H9 (cell line): ENCODE measurements at regions not wholly inside any gene's neighbourhood (a gene's known extent, or its start where the extent isn't known, plus 50 kb on each side); places are given as distances from the start of the nearest gene placed in this dataset.
"Not testable (repeated sequence)": the region's sequence is repeated elsewhere in the genome, so short reads cannot be mapped to it uniquely, and the experiment has no call there.

Source experiments
- DNase-seq: peaks from one replicate; pipeline ENCODE4 v3.0.0-alpha.2; 2017
- H2AFZ ChIP-seq: one replicate; pipeline ENCODE4 v1.6.1; 2013; ENCODE audit warnings: mild to moderate bottlenecking, low read length, control low read depth, moderate library complexity
- H2AK5ac ChIP-seq: 2 replicates; pipeline ENCODE4 v1.6.1; 2013; ENCODE audit warnings: low read length, control low read depth, mixed read lengths; ENCODE audit not compliant: insufficient read length
- H2BK120ac ChIP-seq: one replicate; pipeline ENCODE4 v1.6.1; 2013; ENCODE audit warnings: low read depth, mild to moderate bottlenecking, low read length, control low read depth, inconsistent platforms; ENCODE audit not compliant: poor library complexity, severe bottlenecking
- H2BK12ac ChIP-seq: 2 replicates; pipeline ENCODE4 v1.6.1; 2013; ENCODE audit warnings: low read length, control low read depth, mixed read lengths, low read depth; ENCODE audit not compliant: insufficient read length
- H2BK15ac ChIP-seq: 2 replicates; pipeline ENCODE4 v1.6.1; 2013; ENCODE audit warnings: low read depth, low read length, control low read depth
- H2BK20ac ChIP-seq: one replicate; pipeline ENCODE4 v1.6.1; 2013; ENCODE audit warnings: low read depth, mild to moderate bottlenecking, low read length, control low read depth, inconsistent platforms; ENCODE audit not compliant: poor library complexity, severe bottlenecking
- H2BK5ac ChIP-seq: 2 replicates; pipeline ENCODE4 v1.6.1; 2013; ENCODE audit warnings: low read length, control low read depth, mixed read lengths; ENCODE audit not compliant: insufficient read length
- H3K14ac ChIP-seq: 2 replicates; pipeline ENCODE4 v1.6.1; 2013; ENCODE audit warnings: low read length, control low read depth; ENCODE audit not compliant: insufficient read depth
- H3K18ac ChIP-seq: 2 replicates; pipeline ENCODE4 v1.6.1; 2013; ENCODE audit warnings: low read depth, mild to moderate bottlenecking, mixed read lengths, low read length, control low read depth; ENCODE audit not compliant: insufficient read length
- H3K23ac ChIP-seq: 2 replicates; pipeline ENCODE4 v1.6.1; 2013; ENCODE audit warnings: low read length, control low read depth, mixed read lengths, low read depth; ENCODE audit not compliant: insufficient read length
- H3K23me2 ChIP-seq: 2 replicates; pipeline ENCODE4 v1.6.1; 2013; ENCODE audit warnings: low read depth, mild to moderate bottlenecking, mixed read lengths, low read length, control low read depth; ENCODE audit not compliant: insufficient read length, poor library complexity, severe bottlenecking
- H3K27ac ChIP-seq: 2 replicates; pipeline ENCODE4 v1.5.1; 2013; ENCODE audit warnings: low read length, control low read depth, mixed read lengths, low read depth; ENCODE audit not compliant: insufficient read length
- H3K27me3 ChIP-seq: 2 replicates; pipeline ENCODE4 v1.6.1; 2013; ENCODE audit warnings: low read length, control low read depth, inconsistent platforms; ENCODE audit not compliant: insufficient read depth
- H3K4ac ChIP-seq: 2 replicates; pipeline ENCODE4 v1.6.1; 2013; ENCODE audit warnings: low read depth, mild to moderate bottlenecking, control low read depth, inconsistent platforms, low read length, moderate library complexity
- H3K4me1 ChIP-seq: 2 replicates; pipeline ENCODE4 v1.6.1; 2013; ENCODE audit warnings: low read length, control low read depth, inconsistent platforms; ENCODE audit not compliant: insufficient read depth
- H3K4me2 ChIP-seq: 2 replicates; pipeline ENCODE4 v1.6.1; 2013; ENCODE audit warnings: low read length, control low read depth, mixed read lengths; ENCODE audit not compliant: insufficient read length, insufficient read depth
- H3K56ac ChIP-seq: 2 replicates; pipeline ENCODE4 v1.6.1; 2013; ENCODE audit warnings: low read depth, mild to moderate bottlenecking, mixed read lengths, low read length, control low read depth; ENCODE audit not compliant: insufficient read length
- H3K79me1 ChIP-seq: 2 replicates; pipeline ENCODE4 v1.6.1; 2013; ENCODE audit warnings: low read depth, mild to moderate bottlenecking, moderate library complexity, low read length, control low read depth, inconsistent platforms; ENCODE audit not compliant: insufficient read depth, poor library complexity, severe bottlenecking
- H3K79me2 ChIP-seq: 2 replicates; pipeline ENCODE4 v1.6.1; 2013; ENCODE audit warnings: low read length, control low read depth, inconsistent platforms; ENCODE audit not compliant: insufficient read depth
- H3K9ac ChIP-seq: 2 replicates; pipeline ENCODE4 v1.6.1; 2013; ENCODE audit warnings: low read length, control low read depth, mixed read lengths; ENCODE audit not compliant: insufficient read length; ENCODE audit errors: extremely low read depth
- H3K9me3 ChIP-seq: one replicate; pipeline ENCODE4 v1.6.1; 2013; ENCODE audit warnings: low read depth, low read length, inconsistent platforms; ENCODE audit not compliant: control insufficient read depth
- H3T11ph ChIP-seq: one replicate; pipeline ENCODE4 v1.6.1; 2013; ENCODE audit warnings: mild to moderate bottlenecking, low read length, control low read depth, inconsistent platforms
- H4K20me1 ChIP-seq: one replicate; pipeline ENCODE4 v1.6.1; 2013; ENCODE audit not compliant: control insufficient read depth, insufficient read length, insufficient read depth
- H4K5ac ChIP-seq: 2 replicates; pipeline ENCODE4 v1.6.1; 2013; ENCODE audit warnings: low read depth, mild to moderate bottlenecking, mixed read lengths, low read length, control low read depth; ENCODE audit not compliant: insufficient read length
- H4K8ac ChIP-seq: replicated peaks from 2 replicates; pipeline ENCODE4 v1.6.1; 2013; ENCODE audit warnings: low read length, control low read depth, mixed read lengths, low read depth; ENCODE audit not compliant: insufficient read length
- H4K91ac ChIP-seq: 2 replicates; pipeline ENCODE4 v1.6.1; 2013; ENCODE audit warnings: low read depth, mild to moderate bottlenecking, moderate library complexity, mixed read lengths, low read length, control low read depth; ENCODE audit not compliant: insufficient read length
- H3K27ac Mint-ChIP-seq, 3 experiments: 2 replicates in 2 of 3; 3 replicates in 1 of 3; pipeline ENCODE4 v1.8.0; 2020 to 2021; ENCODE audit warnings: mixed read lengths in 3 of 3, mild to moderate bottlenecking in 1 of 3, moderate library complexity in 1 of 3
- H3K27me3 Mint-ChIP-seq: 2 replicates; pipeline ENCODE4 v1.8.0; 2021; ENCODE audit warnings: low read depth, mild to moderate bottlenecking, moderate library complexity, mixed read lengths
- H3K36me3 Mint-ChIP-seq, 3 experiments: 2 replicates in 2 of 3; 3 replicates in 1 of 3; pipeline ENCODE4 v1.8.0; 2020 to 2021; ENCODE audit warnings: low read depth in 3 of 3, mixed read lengths in 3 of 3; ENCODE audit not compliant: insufficient read depth in 1 of 3
- H3K4me1 Mint-ChIP-seq, 2 experiments: 2 replicates each; pipeline ENCODE4 v1.8.0; 2020; ENCODE audit warnings: mixed read lengths in 2 of 2
- H3K4me3 Mint-ChIP-seq, 2 experiments: 2 replicates in 1 of 2; 3 replicates in 1 of 2; pipeline ENCODE4 v1.8.0; 2020 to 2021; ENCODE audit warnings: mild to moderate bottlenecking in 2 of 2, mixed read lengths in 2 of 2, moderate library complexity in 1 of 2
- H3K9me3 Mint-ChIP-seq, 2 experiments: 2 replicates in 1 of 2; 3 replicates in 1 of 2; pipeline ENCODE4 v1.8.0; 2020; ENCODE audit warnings: mild to moderate bottlenecking in 2 of 2, mixed read lengths in 2 of 2, moderate library complexity in 1 of 2
- WGBS: extraction: QIAGEN DNeasy Blood & Tissue Kit; methylation state at CpG from one replicate; pipeline ENCODE4 v1.1.7; 2013; ENCODE audit warnings: missing lambda C conversion rate, low lambda C conversion rate, mixed read lengths; ENCODE audit not compliant: insufficient read length; ENCODE audit errors: extremely low coverage; 5-methylcytosine and 5-hydroxymethylcytosine counted together

DNA sequence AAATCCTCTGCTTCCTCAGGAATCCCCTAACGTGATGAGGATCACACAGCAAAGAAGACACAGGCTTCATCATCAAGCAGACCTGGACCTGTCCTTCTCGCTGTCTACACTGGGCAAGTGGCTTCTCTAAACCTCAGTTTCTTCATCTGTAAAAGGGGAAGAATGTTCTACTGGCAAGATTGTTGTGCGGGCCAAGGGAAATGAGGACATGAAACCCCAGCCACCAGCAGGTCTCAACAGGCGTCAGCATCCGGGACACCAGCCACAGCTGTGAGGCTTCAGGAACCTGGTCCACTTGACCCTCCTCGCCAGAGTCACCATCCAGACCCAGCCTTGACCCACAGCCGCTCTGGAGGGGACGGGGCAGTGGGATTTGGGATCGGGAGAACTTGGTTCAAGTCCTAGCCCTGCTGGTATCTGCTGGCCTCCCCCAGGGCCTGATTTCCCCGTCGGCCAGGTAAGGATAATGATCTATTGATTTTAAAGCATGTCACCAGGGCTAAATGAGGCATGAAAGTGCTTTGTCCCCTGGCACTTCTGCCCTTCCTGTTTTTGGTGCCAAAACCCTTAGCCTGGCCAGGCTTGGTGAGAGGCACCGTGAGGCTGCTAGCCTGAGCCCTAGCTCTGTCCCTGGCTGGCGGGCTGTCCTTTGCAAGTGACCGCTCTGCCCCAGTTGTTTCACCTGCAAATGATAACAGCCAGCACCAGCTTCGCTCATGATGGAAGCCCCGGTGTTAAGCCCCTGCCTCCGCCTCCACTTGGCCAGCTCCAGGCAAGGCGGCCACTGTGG, 170.4 kb downstream of the OR4M2 start:
- H3K27ac ChIP-seq, H3K23me2 ChIP-seq, H3K79me1 ChIP-seq, H3K27me3 Mint-ChIP-seq, H2BK120ac ChIP-seq, H3K4me3 Mint-ChIP-seq, H2BK15ac ChIP-seq, H4K5ac ChIP-seq, H4K8ac ChIP-seq, H2AK5ac ChIP-seq, H3T11ph ChIP-seq, H3K4me2 ChIP-seq, H3K79me2 ChIP-seq, H3K18ac ChIP-seq, H2BK5ac ChIP-seq, H3K9ac ChIP-seq, H3K56ac ChIP-seq, H3K4me1 ChIP-seq, H3K14ac ChIP-seq, H2BK12ac ChIP-seq, H2AFZ ChIP-seq, H3K27me3 ChIP-seq, H4K20me1 ChIP-seq, H3K27ac Mint-ChIP-seq, H4K91ac ChIP-seq, H3K23ac ChIP-seq, H2BK20ac ChIP-seq, DNase-seq, H3K4ac ChIP-seq, H3K4me1 Mint-ChIP-seq: not testable (repeated sequence)
- Mint-ChIP-seq H3K36me3 (peaks cover 22 to 85% (median 65%) of the 10 kb centered on the region in 3 experiments), H3K9me3 (peaks cover 98 to 99% of the 10 kb centered on the region in 2 experiments)
- whole genome bisulfite sequencing: no CpG with 5 or more reads among the region's 18 CpGs
- peaks cover 90% of the 10 kb centered on the region for H3K9me3 ChIP-seq
